GM18511 (cell line): ENCODE measurements at regions not wholly inside any gene's neighbourhood (a gene's known extent, or its start where the extent isn't known, plus 50 kb on each side); places are given as distances from the start of the nearest gene placed in this dataset.

Experiments
- ATAC-seq: cut with Tn5 transposase; IDR thresholded peaks from one replicate; pipeline ENCODE4 v1.9.1; 2021; ENCODE audit warnings: mild to moderate bottlenecking, moderate library complexity; ENCODE audit not compliant: unreplicated experiment

DNA sequence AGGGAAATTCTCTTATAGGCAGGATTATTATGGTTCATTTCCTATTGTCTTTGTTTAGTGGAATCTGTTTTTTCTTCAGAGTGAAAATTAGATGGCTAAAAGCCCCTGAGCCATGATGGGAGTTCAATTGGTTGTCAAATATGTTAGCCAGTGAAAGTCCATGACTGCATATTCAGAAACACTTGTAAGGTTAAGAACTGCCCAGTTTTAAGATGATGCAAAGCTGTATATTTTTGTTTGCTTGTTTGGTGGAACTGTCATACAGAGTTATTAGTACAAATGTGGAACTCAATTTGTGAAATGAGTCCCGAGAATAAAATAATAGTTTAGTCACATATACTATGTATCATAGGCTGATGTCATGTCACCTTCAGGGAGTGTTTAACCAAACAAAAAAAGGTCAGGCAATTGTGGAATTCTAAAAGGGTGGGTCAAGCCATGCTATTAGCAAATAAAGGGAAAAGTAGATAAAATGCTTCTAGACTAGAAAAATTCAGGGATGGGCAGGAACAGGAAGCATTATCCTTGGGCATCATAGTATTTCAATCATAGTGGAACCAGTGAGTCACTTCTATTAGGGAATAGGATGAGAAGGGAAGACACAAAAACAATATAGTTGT lies 248.3 kb upstream of the SLITRK1 start:
- ATAC-seq: no peak

DNA sequence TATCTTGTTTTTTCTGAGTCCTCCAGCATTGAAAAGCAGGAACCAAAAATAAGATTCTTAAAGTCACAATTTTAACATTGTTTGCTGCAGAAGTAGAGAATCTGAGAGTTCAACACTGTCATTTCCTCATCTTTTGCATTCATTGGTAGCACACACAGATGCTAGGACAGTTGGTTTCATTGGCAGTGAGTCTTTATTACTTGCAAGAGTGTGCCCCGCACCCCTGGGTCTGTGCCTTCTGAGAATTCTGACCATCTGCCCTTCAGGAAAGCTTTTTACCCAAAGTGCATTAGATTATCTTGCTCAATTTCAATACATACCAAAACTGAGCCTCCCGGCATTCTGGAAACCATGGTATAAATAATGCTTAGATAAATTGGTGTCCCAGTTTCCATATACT lies 247.7 kb upstream of the SLITRK1 start:
- no peak for ATAC-seq

GRCh38 chr13:84127597-84128128 lies 245.4 kb upstream of the SLITRK1 start:
- no peak for ATAC-seq

DNA sequence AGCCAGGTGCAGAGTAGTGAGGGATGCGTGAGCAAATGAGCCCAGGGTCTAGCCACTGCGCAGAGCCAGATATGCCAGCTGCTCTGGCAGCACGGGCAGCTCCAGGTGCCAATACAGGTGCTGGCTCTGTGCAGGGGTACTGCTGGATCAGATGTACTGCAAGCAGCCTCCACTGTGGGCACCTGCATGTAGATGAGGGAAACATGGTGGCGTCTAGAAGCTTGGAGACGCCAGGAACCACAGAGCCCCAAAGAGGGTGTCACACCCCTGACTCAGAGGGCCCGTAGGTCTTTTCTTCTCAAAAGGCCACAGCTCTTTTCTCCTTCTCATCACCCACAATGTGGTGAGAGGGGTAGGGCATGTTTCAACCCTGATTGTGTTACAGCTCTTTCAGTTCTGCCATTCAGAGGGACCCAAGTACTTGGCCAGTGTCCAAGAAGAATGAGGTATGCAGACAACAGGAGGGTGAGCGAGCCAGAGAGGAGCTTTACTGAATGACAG lies 244.4 kb upstream of the SLITRK1 start:
- peak; percentile 83 for ATAC-seq

DNA sequence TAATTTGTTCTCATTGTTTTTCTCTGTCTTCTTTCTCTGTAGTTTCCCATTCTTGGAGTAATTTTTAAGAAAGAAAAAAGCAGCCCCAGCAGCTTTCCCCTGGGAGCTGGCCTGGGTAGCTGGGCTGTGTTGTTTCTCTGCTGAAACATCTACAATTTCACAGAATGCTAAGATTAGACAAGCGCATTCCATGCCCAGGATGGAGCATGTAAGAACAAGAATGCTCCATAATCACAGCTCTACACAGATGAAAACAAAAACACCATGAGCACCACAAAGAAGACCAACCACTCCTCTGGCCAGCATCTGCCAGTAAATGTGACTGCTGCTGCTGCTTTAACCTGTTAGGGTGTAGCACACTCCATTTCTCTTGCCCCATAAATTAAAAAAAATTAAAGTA lies 239.2 kb upstream of the SLITRK1 start:
- no peak for ATAC-seq

- ATAC-seq: no peak
Measured at GRCh38 chr13:84118839-84119409, 236.7 kb upstream of the SLITRK1 start.

DNA sequence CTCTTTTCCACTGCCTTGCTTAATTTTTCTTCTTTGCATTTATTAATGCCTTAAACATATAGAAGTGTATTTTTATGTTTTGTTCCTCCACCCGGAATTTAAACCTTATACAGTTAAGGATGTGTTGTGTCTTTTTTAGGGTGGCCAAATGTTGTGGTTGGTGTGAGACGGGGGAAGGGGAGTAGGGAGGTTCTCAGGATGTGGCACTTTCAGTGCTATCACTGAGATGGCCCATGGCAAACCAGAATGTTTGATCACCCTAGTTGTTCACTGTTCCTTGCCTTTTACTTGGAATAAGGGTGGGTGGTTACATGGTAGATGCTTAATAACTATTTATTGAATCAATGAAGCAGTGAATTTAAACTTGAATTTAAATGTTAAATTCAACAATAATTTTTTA lies 216.0 kb upstream of the SLITRK1 start:
- ATAC-seq: no peak

GRCh38 chr13:84097148-84097547 lies 214.9 kb upstream of the SLITRK1 start:
- no peak for ATAC-seq

- ATAC-seq: no peak
Measured at GRCh38 chr13:84096216-84096615, 213.9 kb upstream of the SLITRK1 start.

DNA sequence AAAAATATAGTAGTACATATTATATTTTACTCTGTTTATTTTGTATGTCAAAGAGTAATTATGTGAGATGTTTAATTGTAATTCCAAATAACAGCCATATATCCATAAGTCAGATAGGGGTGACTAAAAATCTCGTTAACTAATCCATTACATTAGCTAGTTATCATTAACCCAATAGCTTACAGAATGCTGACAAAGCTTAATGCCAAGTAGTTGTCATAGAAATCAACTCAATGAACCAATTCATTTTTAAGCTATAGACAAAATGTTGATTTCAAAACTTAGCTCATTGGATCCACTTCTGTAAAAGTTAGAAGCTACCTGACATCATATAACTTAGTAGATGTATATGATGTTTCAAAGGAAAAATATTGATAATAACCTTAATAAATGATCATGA lies 206.7 kb upstream of the SLITRK1 start:
- ATAC-seq: no peak

- peak; percentile 54 for ATAC-seq
Measured at GRCh38 chr13:84086847-84087162, 204.5 kb upstream of the SLITRK1 start.

DNA sequence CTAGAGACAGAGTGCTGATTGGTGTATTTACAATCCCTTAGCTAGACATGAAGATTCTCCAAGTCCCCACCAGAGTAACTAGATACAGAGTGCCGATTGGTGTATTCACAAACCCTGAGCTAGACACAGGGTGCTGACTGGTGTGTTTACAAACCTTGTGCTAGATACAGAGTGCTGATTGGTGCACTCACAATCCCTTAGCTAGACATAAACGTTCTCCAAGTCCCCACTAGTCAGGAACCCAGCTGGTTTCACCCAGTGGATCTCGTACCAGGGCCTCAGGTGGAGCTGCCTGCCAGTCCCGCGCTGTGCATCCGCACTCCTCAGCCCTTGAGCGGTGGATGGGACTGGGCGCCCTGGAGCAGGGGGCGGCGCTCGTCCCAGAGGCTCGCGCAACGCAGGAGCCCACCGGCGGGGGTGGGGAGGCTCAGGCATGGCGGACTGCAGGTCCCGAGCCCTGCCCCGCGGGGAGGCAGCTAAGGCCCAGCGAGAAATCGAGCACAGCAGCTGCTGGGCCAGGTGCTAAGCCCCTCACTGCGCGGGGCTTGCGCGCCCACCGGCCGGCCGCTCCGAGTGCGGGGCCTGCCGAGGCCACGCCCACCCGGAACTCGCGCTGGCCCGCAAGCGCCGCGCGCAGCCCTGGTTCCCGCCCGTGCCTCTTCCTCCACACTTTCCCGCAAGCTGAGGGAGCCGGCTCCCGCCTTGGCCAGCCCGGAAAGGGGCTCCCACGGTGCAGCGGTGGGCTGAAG lies 204.0 kb upstream of the SLITRK1 start:
- ATAC-seq: peak; percentile 82

- ATAC-seq: no peak
Measured at GRCh38 chr13:84082462-84082861, 200.2 kb upstream of the SLITRK1 start.

GRCh38 chr13:84080748-84081530 lies 198.7 kb upstream of the SLITRK1 start:
- no peak for ATAC-seq

DNA sequence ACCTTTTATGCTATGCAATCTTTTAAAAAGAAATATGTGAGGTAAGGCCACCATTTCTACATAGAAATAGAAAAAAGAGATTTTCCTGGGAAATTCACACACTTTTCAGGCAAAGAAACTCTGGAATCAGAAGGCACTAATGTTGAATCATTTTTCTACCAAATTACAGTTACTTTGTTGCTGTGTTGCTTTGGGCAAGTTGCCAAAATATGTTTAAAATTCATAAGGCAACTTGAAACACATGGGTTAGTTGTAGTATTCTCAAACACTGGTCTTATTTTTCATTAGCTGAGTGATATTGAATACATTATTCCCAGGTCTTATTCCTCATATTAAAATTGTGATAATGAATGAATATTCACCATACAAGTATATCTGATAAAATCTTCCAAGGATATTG lies 195.0 kb upstream of the SLITRK1 start:
- ATAC-seq: no peak

DNA sequence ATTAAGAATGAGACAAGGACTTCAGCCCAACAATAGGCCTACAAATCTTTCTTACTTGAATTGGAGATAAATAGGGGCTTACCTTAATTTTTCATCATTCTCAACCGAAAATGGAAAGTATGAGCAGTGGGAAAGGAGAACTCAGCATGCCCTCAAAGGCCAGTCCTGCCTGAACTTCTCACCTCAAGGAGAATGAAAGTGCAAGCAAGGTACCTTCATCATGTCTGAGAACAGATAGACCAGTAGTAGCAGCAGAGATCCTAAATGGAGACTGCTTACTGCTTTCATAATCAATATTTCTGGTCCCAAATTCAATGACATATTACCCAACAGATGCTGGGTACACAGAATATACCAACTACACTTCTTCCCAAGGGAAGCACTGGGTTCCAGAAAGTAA lies 194.0 kb upstream of the SLITRK1 start:
- no peak for ATAC-seq

- ATAC-seq: no peak
Measured at GRCh38 chr13:84050536-84050935, 168.3 kb upstream of the SLITRK1 start.

GRCh38 chr13:84049443-84050219 lies 167.4 kb upstream of the SLITRK1 start:
- no peak for ATAC-seq

- ATAC-seq: no peak
Measured at GRCh38 chr13:84044805-84045204, 162.5 kb upstream of the SLITRK1 start.

- no peak for ATAC-seq
Measured at GRCh38 chr13:84038001-84038400, 155.7 kb upstream of the SLITRK1 start.

- no peak for ATAC-seq
Measured at GRCh38 chr13:84032116-84032515, 149.8 kb upstream of the SLITRK1 start.
